Endothelial cell of umbilical vein (primary cell): ENCODE measurements at regions not wholly inside any gene's neighbourhood (a gene's known extent, or its start where the extent isn't known, plus 50 kb on each side); places are given as distances from the start of the nearest gene placed in this dataset.

Source experiments
- BruUV-seq: library from RNA; stranded (reverse); fragments of 400-500 nt; replicated peaks from 2 replicates; lab custom pipeline; 2021; lab: Mats Ljungman, UMichigan
- CTCF ChIA-PET: fragments of 300-600, 350-600 bp; sonication (Branson Sonifier 250); formaldehyde crosslinking; loops from one replicate; lab custom pipeline; 2021; ENCODE audit warnings: antibody characterized with exemption, inconsistent platforms; lab: Charles Lee
- POLR2A ChIA-PET: fragments of 300-600, 350-600 bp; sonication (Branson Sonifier 250); formaldehyde crosslinking; loops from one replicate; lab custom pipeline; 2021; ENCODE audit warnings: antibody characterized with exemption, inconsistent platforms; lab: Charles Lee
- DNase-seq: peaks from one replicate; pipeline ENCODE4 v3.0.0-alpha.2; 2011; ENCODE audit warnings: low read depth, low spot score
- FAIRE-seq: peaks from 2 replicates; lab custom pipeline; 2011; peaks lifted over from hg19 to GRCh38; lab: Jason Lieb, UNC
- H2AFZ ChIP-seq: 2 replicates; pipeline ENCODE4 v1.6.0; 2012; ENCODE audit warnings: low read depth, low read length, control low read depth, inconsistent platforms
- H3K27ac ChIP-seq: 2 replicates; pipeline ENCODE4 v1.5.1; 2011; ENCODE audit warnings: low read depth, mild to moderate bottlenecking, control low read depth, low read length, moderate library complexity; ENCODE audit not compliant: insufficient read depth
- H3K27me3 ChIP-seq, 2 experiments: 2 replicates each; pipeline versions ENCODE4 v1.6.0 to v1.6.1; 2011; ENCODE audit warnings: low read length in 2 of 2, mixed read lengths in 1 of 2; ENCODE audit not compliant: control insufficient read depth in 2 of 2, insufficient read depth in 2 of 2
- H3K36me3 ChIP-seq, 2 experiments: 2 replicates in 1 of 2; 3 replicates in 1 of 2; pipeline ENCODE4 v1.5.1; 2011; ENCODE audit warnings: low read length in 2 of 2, mild to moderate bottlenecking in 1 of 2, moderate library complexity in 1 of 2; ENCODE audit not compliant: control insufficient read depth in 2 of 2, insufficient read depth in 2 of 2; ENCODE audit errors: extremely low read depth in 1 of 2
- H3K4me1 ChIP-seq: 3 replicates; pipeline ENCODE4 v1.5.1; 2011; ENCODE audit warnings: mild to moderate bottlenecking, low read length; ENCODE audit not compliant: control insufficient read depth, insufficient read depth; ENCODE audit errors: extremely low read depth
- H3K4me2 ChIP-seq: 2 replicates; pipeline ENCODE4 v1.6.1; 2011; ENCODE audit warnings: low read length, control low read depth, mixed read lengths; ENCODE audit not compliant: insufficient read depth
- H3K4me3 ChIP-seq, 3 experiments: fragments of 200-600 bp in 1 of 3; sonication (generic), shearing (Covaris generic) in 1 of 3; replicated peaks in 1 of 3; 2 replicates each; pipeline ENCODE4 v1.5.1; 2011 to 2016; ENCODE audit warnings: control low read depth in 3 of 3, low read length in 3 of 3, mild to moderate bottlenecking in 2 of 3, inconsistent platforms in 1 of 3, low read depth in 1 of 3, moderate library complexity in 1 of 3; ENCODE audit not compliant: insufficient read depth in 1 of 3
- H3K79me2 ChIP-seq: 2 replicates; pipeline ENCODE4 v1.6.0; 2012; ENCODE audit warnings: low read length, inconsistent platforms; ENCODE audit not compliant: control insufficient read depth, insufficient read depth
- H3K9ac ChIP-seq: replicated peaks from 2 replicates; pipeline ENCODE3; 2011; ENCODE audit warnings: low read length, control low read depth; ENCODE audit not compliant: insufficient read depth; ENCODE audit errors: extremely low read depth
- H3K9me1 ChIP-seq: replicated peaks from 3 replicates; pipeline ENCODE4 v1.6.0; 2011; ENCODE audit warnings: mild to moderate bottlenecking, low read length; ENCODE audit not compliant: control insufficient read depth, insufficient read depth; ENCODE audit errors: extremely low read depth
- H3K9me3 ChIP-seq: replicated peaks from 2 replicates; pipeline ENCODE4 v1.5.1; 2012; ENCODE audit warnings: low read length, inconsistent platforms; ENCODE audit not compliant: control insufficient read depth, insufficient read depth
- H4K20me1 ChIP-seq: replicated peaks from 2 replicates; pipeline ENCODE3; 2011; ENCODE audit warnings: mild to moderate bottlenecking, low read length; ENCODE audit not compliant: control insufficient read depth, insufficient read depth; ENCODE audit errors: extremely low read depth
- FOS ChIP-seq: IDR thresholded peaks from 2 replicates; pipeline ENCODE4 v1.6.1; 2011; ENCODE audit warnings: mild to moderate bottlenecking, low read length, moderate library complexity, borderline replicate concordance; ENCODE audit not compliant: insufficient read depth
- JUN ChIP-seq: IDR thresholded peaks from 2 replicates; pipeline ENCODE4 v1.6.1; 2011; ENCODE audit warnings: borderline replicate concordance, low read depth; ENCODE audit not compliant: insufficient read length, insufficient read depth
- MAX ChIP-seq: IDR thresholded peaks from 2 replicates; pipeline ENCODE4 v1.6.1; 2011; ENCODE audit not compliant: insufficient read depth, insufficient read length
- dilution Hi-C: fragments of 300-500 bp; cut with MboI; formaldehyde crosslinking; loops from one replicate; pipeline ENCODE4 v1.15.0; 2019; ENCODE audit warnings: low sequenced_read_pairs; ENCODE audit not compliant: extremely low pct_ligation_motif_present
- intact Hi-C: fragments of 100-400 bp; cut with micrococcal nuclease; formaldehyde crosslinking; loops from one replicate; pipeline ENCODE4 v1.10.0; 2022

DNA sequence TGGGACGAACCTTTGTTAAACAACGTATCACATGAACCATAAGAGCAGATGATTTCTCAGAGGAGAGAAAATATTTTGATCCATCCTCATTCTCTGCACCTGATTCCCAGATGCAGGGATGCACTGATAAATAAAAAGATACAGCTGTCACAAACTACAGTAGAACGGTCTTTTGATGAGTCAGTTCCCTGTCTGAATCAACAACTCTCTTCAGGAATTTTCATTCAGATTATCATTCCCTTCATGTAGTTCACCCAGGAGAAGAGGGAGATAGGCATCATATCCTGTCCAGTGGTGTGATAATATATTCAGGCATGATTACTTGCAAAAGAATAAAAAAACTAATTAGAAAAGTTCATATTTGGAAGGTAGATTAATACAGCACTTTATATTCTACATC lies 521.5 kb downstream of the PYDC2 start:
- intact Hi-C loops = no loop called here

DNA sequence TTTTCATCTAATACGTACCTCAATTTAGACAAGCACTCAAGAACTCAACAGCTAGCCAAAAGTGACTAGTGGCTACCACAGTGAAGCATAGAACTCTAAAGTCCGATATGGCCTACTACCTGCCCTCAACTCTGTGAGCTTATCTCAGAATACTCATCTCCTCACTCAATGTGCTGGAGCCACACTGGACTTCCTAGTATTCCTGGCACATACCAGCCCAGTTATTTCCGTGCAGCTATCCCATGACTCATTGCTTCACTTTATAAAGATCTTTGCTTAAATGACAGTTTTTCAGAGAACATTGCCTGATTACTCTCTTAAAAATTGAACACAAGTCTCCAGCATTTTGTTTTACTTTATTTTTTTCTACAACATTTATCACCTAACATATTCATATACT lies 524.7 kb downstream of the PYDC2 start:
- no peaks in the 10 kb centered on the region for H3K4me1 ChIP-seq
- POLR2A ChIA-PET = no interaction called here
- H3K9me3 ChIP-seq = no peaks in the 10 kb centered on the region
- no peak overlapping the region for H3K4me2 ChIP-seq
- DNase-seq (peak; percentile 19), FAIRE-seq (peak; percentile 33)
- TF ChIP-seq FOS = peak; percentile 49
- TF ChIP-seq MAX = no peak
- TF ChIP-seq JUN = no peak
- H2AFZ ChIP-seq = no peak overlapping the region
- dilution Hi-C loops = no loop called here
- CTCF ChIA-PET = interaction anchor here (0.8 kb wide), 1 partner anchor 9 kb away, joined by 3 read pairs; no protein-coding TSS in a partner anchor
- no peak overlapping the region for H3K27ac ChIP-seq
- intact Hi-C loops = no loop called here
- H3K27me3 ChIP-seq = no peaks in the 10 kb centered on the region
- H3K36me3 ChIP-seq = no peaks in the 10 kb centered on the region
- H3K9me1 ChIP-seq = no peaks in the 10 kb centered on the region
- H3K9ac ChIP-seq = no peak overlapping the region
- no peaks in the 10 kb centered on the region for H3K79me2 ChIP-seq
- H4K20me1 ChIP-seq = no peaks in the 10 kb centered on the region
- no peak overlapping the region for H3K4me3 ChIP-seq
- BruUV-seq = no TSS peak

More for the DNA sequence above, 521.5 kb downstream of the PYDC2 start:
- Histone ChIP-seq H3K27ac (no peak overlapping the region), H3K27me3 (no peaks in the 10 kb centered on the region), H3K36me3 (no peaks in the 10 kb centered on the region), H3K9me1 (no peaks in the 10 kb centered on the region), H3K4me3 (no peak overlapping the region), H3K4me1 (no peaks in the 10 kb centered on the region), H3K9me3 (no peaks in the 10 kb centered on the region), H3K4me2 (no peak overlapping the region), H3K79me2 (no peaks in the 10 kb centered on the region), H4K20me1 (no peaks in the 10 kb centered on the region), H2AFZ (no peak overlapping the region), H3K9ac (no peak overlapping the region)
- ChIA-PET POLR2A (no interaction called here), CTCF (interaction anchor here (1.8 kb wide), 1 partner anchor 8 kb away, joined by 6 read pairs; no protein-coding TSS in a partner anchor)
- dilution Hi-C loops = no loop called here
- BruUV-seq = no TSS peak
- FAIRE-seq (no peak), DNase-seq (no peak)
- TF ChIP-seq JUN = no peak
